GM21619 (cell line): ENCODE measurements at regions not wholly inside any gene's neighbourhood (a gene's known extent, or its start where the extent isn't known, plus 50 kb on each side); places are given as distances from the start of the nearest gene placed in this dataset.

Experiments used
- ATAC-seq: cut with Tn5 transposase; IDR thresholded peaks from one replicate; pipeline ENCODE4 v1.9.1; 2021; ENCODE audit not compliant: unreplicated experiment

- no peak for ATAC-seq
These were observed 495.0 kb upstream of the RGMA start for GRCh38 chr15:93583968-93584367.

GRCh38 chr15:93583552-93583951 lies 494.5 kb upstream of the RGMA start:
- ATAC-seq: no peak

GRCh38 chr15:93570527-93570926 lies 481.5 kb upstream of the RGMA start:
- ATAC-seq: no peak

GRCh38 chr15:93566762-93567161 lies 477.8 kb upstream of the RGMA start:
- ATAC-seq: no peak

DNA sequence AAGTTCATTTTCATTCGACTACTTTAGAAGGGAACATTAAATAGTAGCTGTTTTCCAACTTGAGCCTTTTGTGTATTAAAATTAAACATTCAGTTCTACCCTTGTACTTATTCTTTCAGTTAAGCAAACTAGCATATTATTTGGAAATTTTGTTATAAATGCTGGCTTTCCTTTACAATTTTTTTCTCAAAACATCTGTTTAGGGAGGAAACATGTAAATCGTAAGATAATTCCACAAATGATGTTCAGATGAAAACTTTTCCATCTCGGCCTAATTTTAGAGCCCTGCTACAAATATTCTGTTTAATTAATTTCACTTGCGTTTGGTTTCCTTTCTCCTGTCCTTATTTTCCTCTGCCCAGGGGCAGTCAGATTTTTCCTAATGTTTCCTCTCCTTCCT lies 476.2 kb upstream of the RGMA start:
- ATAC-seq: no peak

- ATAC-seq: no peak
These were observed 474.2 kb upstream of the RGMA start for GRCh38 chr15:93563218-93563617.

DNA sequence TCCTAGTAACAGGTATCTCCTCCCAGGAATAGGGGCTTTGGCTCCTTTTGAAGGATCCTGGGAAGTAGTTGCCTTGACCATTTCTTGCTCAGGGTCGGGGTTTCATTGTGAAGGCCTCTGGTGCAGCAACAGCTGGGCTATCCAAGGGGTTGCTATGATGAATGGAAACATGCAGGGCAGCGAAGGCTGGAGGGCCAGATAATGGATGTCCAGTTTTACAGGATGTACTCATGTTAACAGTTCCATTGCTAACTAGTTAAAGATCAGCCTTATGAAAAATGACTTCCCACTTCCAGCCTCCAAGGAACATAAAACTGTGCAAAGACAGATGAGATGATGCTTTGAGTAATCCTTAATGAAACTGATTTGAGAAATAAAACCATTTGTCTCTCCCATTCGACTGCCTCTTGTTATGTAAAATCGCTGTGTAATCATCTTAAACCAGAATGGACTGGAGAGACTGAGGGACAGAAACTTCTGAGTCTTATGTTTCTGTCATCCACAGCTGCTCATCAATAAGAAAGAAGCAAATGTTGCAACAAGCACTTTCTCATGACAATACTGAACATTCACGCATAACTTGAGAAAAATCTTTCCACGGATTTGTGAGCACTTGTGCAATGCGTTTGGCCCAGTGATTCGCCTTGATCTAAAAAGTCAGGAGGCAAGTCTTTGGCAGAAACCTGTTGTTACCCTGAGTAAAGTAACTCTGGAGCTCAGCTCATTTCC lies 473.5 kb upstream of the RGMA start:
- no peak for ATAC-seq

- no peak for ATAC-seq
These were observed 468.7 kb upstream of the RGMA start for GRCh38 chr15:93557696-93558095.

DNA sequence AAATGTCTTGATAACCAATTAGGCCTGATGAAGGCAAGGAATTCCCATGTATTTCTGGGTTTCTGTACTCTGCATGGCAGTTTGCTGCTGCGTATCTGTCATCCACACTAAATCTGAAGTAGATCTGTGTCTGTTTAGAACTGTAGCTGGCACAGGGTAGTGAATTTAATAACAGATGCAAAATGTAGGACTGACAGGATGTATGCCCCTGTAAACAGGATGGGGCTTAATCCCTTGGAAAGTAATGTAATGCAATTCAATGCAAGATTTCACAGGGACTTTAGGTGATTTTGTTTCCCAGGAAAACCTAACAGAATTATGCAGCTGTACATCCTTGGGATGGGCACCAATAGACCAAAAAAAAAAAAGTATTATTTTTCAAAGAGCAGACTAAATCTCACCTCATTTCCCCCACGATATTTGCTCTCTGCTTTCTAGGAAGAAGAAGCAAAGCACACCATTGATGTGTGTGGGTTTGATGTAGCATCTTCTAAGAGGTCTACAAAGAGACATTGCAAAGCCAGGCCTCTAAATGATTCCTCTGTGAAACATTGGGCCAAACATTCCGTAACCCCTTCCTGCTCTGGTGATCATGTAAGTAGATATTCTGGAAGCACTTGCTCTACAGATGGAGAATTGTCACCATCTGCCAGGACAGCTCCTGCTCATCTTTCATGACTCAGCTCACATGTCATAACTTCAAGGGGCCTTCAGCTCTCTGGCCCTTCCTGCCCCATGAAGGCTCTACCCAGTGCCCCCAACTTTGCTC lies 464.3 kb upstream of the RGMA start:
- ATAC-seq: no peak

- no peak for ATAC-seq
These were observed 454.1 kb upstream of the RGMA start for GRCh38 chr15:93543093-93543492.

- ATAC-seq: no peak
These were observed 438.5 kb upstream of the RGMA start for GRCh38 chr15:93527374-93528050.

DNA sequence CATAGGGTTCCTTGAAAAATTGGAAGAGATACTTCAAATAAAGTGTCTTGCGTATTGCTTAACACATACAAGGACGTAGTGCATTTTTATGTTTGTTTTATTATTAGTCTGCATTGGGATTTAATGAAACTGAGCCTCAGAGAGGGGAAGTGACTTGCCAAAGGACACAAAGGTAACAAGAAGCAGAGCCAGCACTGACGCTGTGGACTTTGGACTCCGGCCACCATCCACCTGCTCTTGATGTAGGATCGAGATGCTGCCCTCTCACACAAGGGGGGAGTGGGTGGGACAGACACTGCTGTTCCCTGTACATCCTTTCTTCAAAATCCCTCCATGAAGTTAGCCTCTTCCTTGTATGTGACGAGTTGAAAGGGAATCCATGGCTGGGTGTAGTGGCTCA lies 435.4 kb upstream of the RGMA start:
- no peak for ATAC-seq

DNA sequence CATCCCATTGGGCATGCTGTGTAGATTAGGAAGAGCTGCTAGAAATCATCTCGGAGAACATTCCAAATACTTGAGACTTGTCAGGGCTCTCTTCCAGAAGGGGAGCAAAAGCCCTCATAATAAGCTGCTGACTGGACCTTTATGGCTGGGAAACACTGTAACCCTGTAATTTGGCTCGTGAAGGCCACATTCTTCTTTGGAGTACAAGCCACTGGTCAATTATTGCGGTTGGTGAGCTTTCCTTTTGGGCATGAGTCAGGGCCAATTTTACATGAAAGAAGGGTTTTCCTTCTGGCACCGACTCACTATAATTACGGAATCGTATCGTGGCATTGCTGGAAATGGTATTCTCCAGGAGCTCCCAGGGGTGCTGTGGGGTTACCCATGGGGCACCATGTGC lies 434.5 kb upstream of the RGMA start:
- no peak for ATAC-seq

- no peak for ATAC-seq
These were observed 431.2 kb upstream of the RGMA start for GRCh38 chr15:93520206-93520605.

GRCh38 chr15:93519599-93519998 lies 430.6 kb upstream of the RGMA start:
- no peak for ATAC-seq

GRCh38 chr15:93517176-93517575 lies 428.2 kb upstream of the RGMA start:
- no peak for ATAC-seq

- ATAC-seq: no peak
These were observed 426.4 kb upstream of the RGMA start for GRCh38 chr15:93515256-93516051.

GRCh38 chr15:93506646-93507045 lies 417.6 kb upstream of the RGMA start:
- ATAC-seq: no peak

DNA sequence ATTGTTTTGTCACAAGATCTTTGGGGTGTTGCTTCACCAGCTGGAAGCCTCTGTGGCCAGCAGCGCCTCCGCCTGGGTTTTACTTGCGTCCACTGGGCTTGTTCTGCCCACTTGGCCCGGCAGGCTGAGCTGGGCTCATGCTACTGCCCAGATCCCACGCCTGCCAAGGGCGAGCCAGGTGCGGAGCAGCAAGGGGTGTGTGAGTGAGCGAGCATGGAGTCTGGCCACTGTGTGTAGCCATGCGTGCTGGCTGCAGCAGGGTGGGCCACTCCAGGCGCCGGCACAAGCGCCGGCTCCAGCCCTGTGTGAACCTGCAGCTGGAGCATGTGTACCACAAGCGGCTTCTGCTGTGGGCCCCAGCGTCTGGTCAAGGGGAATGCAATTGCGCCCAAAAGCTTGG lies 416.5 kb upstream of the RGMA start:
- no peak for ATAC-seq

DNA sequence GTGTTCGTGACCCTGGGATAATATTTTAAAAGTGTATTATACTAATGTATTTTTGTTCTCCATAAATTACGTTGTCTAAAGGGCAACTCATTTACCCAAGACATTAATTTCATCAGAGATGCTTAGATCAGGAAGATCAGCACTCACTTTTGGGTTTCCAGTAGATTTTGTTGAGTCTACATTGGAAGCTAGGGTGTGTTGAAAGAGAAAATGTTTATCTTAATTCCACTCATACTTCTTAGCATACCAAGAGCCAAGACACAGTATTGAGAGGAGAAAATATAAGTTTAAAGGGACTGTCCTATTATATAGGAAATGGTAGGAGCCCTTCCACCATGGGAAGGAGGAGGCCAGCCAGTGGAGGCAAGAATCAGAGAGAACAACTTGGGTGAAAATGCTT lies 412.9 kb upstream of the RGMA start:
- ATAC-seq: no peak

DNA sequence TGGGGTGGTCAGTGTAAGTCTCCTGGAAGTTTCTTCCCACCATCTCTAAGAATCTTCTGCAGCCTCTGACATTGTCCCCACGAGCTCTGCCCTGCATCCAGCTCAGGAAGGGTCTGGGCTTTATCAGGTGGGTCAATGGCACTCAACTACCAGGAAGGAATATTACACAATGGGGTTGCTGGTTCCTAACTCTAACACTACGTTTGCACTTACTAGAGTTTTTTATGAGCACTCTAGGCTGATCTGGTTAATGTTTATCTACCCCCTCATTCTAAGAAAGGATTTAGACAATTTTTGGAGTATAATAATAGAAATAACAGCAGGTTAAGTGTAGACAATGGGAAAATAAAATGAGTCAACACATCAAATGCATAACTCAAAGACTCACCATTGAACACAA lies 411.1 kb upstream of the RGMA start:
- no peak for ATAC-seq
